AG09319 (cell line): ENCODE measurements at regions not wholly inside any gene's neighbourhood (a gene's known extent, or its start where the extent isn't known, plus 50 kb on each side); places are given as distances from the start of the nearest gene placed in this dataset.

Source experiments
- DNase-seq: peaks from one replicate; pipeline ENCODE4 v3.0.0-alpha.2; 2010; ENCODE audit warnings: low read depth; ENCODE audit errors: extremely low read depth
- CTCF ChIP-seq: IDR thresholded peaks from 2 replicates; pipeline ENCODE4 v1.5.1; 2011; ENCODE audit warnings: low read depth, mild to moderate bottlenecking, inconsistent platforms, low read length, moderate library complexity

GRCh38 chr13:82323101-82323500, 1559.2 kb downstream of the SLITRK1 start:
- no peak for TF ChIP-seq CTCF
- no peak for DNase-seq

DNA sequence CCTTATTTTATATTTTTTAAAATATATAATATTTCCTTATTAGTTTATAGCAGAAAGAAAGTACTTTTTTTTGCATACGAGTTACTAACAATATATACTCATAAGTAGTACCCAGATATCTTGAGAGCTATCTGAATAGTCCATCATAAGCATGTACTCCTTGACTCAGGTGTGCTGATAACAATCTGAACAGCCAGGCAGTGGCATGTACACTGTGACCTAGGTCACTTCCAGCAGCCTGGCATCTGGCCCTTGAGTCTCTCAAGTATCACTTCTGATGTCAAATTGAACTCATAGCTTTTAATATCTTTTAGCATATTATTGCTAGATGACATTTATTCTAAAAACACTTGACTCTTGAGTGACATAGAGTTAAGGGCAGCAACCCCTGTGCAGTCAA, 1576.7 kb downstream of the SLITRK1 start:
- no peak for DNase-seq
- no peak for TF ChIP-seq CTCF

DNA sequence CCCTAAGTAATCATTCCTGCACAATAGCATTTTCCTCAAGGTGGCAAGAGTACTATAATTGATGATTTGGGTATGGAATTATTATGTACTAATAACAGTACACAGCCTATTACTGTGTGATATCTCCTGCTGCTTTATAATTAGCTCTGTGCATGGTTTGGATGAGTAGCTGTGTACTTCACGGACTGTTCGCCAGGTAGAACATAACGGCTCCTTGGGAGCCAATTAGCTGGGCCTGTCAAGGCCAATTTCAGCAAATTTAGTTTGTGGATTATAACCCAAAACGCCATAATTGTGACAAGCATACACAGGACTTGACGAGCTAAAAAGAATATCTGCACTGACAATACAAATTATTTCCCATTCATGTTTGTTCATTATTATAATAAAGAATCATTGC, 1584.2 kb downstream of the SLITRK1 start:
- no peak for TF ChIP-seq CTCF
- no peak for DNase-seq

DNA sequence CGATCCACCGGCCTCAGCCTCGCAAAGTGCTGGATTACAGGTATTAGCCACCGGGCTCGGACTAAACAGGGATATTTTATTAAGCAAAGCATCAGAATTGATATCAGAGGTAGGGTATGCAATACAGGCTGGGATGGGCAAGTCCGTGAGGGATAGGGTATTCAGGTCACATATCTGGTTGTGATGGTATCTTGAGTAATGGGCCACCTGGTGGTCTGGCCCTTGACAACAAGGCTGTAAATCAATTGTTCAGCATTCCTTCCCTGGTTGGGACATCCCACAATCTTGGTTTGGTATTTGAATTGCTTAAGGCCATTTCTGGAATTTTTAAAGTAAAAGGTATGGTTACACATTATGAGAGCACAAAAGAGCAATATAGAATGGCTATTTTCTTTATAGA, 1588.0 kb downstream of the SLITRK1 start:
- no peak for TF ChIP-seq CTCF
- DNase-seq = no peak

DNA sequence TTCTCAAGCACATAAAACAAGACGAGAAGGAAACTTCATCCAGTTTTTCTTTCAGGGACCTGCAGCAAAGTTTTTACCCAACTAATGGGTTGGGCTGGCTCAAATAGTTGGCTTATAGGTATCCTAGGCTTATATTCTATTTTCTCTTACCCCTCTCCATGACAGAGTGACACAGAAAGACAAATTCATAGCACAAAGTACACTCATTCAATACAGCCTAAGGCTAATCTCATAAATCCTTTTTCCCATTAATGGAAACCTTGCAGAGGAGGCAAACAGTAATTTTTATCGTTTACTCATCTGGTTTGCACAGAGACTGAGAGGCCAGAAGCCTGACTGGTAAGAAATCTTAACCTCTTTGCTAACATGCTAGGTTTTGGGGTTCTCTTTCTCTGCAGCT, 1589.9 kb downstream of the SLITRK1 start:
- TF ChIP-seq CTCF = no peak
- no peak for DNase-seq

GRCh38 chr13:82291852-82292251, 1590.4 kb downstream of the SLITRK1 start:
- no peak for DNase-seq
- no peak for TF ChIP-seq CTCF

DNA sequence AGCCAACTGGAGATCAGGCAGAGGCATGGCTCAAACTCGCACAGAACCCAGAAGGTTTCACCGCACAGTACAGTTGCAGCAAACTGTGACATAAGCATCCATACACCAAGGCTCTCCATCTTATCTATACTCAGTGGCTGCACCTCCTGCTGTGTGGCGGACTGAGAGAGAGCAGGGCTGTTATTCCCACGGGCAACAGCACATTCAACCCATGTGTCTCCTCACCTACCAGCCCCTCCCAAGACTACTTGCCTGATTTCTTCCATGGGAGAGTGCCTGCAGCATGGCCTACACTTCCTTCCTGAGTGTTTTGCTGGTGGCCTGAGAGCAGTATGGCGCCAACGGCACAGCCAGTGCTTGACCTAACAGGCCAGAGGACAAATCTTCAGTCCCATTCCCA, 1606.6 kb downstream of the SLITRK1 start:
- DNase-seq = no peak
- no peak for TF ChIP-seq CTCF
